K562 (cell line): ENCODE measurements at regions not wholly inside any gene's neighbourhood (a gene's known extent, or its start where the extent isn't known, plus 50 kb on each side); places are given as distances from the start of the nearest gene placed in this dataset.

Experiments
- BRF1 ChIP-seq: IDR thresholded peaks from 3 replicates; pipeline ENCODE4 v1.6.1; 2011; ENCODE audit warnings: borderline replicate concordance, mild to moderate bottlenecking; ENCODE audit not compliant: insufficient read length; ENCODE audit errors: extremely low read depth
- BRF2 ChIP-seq: IDR thresholded peaks from 3 replicates; pipeline ENCODE4 v1.6.1; 2011; ENCODE audit warnings: borderline replicate concordance, mild to moderate bottlenecking; ENCODE audit not compliant: insufficient read length, insufficient read depth
- CEBPZ ChIP-seq: fragments of 150-350 bp; IDR thresholded peaks from 2 replicates; pipeline ENCODE4 v1.6.1; 2014; ENCODE audit warnings: low read depth, mild to moderate bottlenecking, low read length, borderline replicate concordance
- CTCF ChIP-seq, 3 experiments: IDR thresholded peaks in 2 of 3; conservative IDR thresholded peaks in 1 of 3; 2 replicates each; pipeline ENCODE4 v1.5.1; 2011 to 2012; ENCODE audit warnings: low read length in 3 of 3, mild to moderate bottlenecking in 3 of 3, control low read depth in 2 of 3, improper control_type of control experiment in 1 of 3, inconsistent platforms in 1 of 3, low read depth in 1 of 3, mixed read lengths in 1 of 3, moderate library complexity in 1 of 3; ENCODE audit not compliant: insufficient read depth in 2 of 3
- ERF ChIP-seq: fragments of 450-650 bp; formaldehyde crosslinking; IDR thresholded peaks from 2 replicates; pipeline ENCODE4 v1.4.0; 2020; ENCODE audit warnings: mild to moderate bottlenecking, mixed read lengths
- ZBTB17 ChIP-seq: fragments of 450-650 bp; formaldehyde crosslinking; IDR thresholded peaks from 2 replicates; pipeline ENCODE4 v1.4.0; 2020; ENCODE audit warnings: mild to moderate bottlenecking
- ZC3H4 ChIP-seq: sonication (generic); formaldehyde crosslinking; IDR thresholded peaks from 2 replicates; pipeline ENCODE4 v1.9.0; 2021; ENCODE audit warnings: missing genetic modification reagents, borderline replicate concordance
- ZNF143 ChIP-seq: sonication (generic); formaldehyde crosslinking; IDR thresholded peaks from 2 replicates; pipeline ENCODE4 v1.9.0; 2022; ENCODE audit warnings: mild to moderate bottlenecking, missing genetic modification reagents
- ZNF511 ChIP-seq: sonication (generic); formaldehyde crosslinking; IDR thresholded peaks from 2 replicates; pipeline ENCODE4 v1.8.0; 2022; ENCODE audit warnings: mild to moderate bottlenecking, missing genetic modification reagents

GRCh38 chr10:88209231-88209630, 345.8 kb downstream of the PTEN start:
- TF ChIP-seq BRF1 (no peak), ZNF143 (CRISPR knock-in tag) (no peak), CTCF (IDR thresholded peaks at IDR 0.05 in 2 of 3, conservative IDR thresholded peaks at IDR 0.05 in 1 of 3; ENCODE audit: insufficient read depth in 2 of 3, low read depth in 1 of 3, low read length in 3 of 3) (no peak), CEBPZ (no peak), BRF2 (no peak), ZBTB17 (no peak), ZNF511 (CRISPR knock-in tag) (no peak), ZC3H4 (CRISPR knock-in tag) (no peak), ERF (no peak)
